ENCODE measurements at regions not wholly inside any gene's neighbourhood (a gene's known extent, or its start where the extent isn't known, plus 50 kb on each side); places are given as distances from the start of the nearest gene placed in this dataset.

DNA sequence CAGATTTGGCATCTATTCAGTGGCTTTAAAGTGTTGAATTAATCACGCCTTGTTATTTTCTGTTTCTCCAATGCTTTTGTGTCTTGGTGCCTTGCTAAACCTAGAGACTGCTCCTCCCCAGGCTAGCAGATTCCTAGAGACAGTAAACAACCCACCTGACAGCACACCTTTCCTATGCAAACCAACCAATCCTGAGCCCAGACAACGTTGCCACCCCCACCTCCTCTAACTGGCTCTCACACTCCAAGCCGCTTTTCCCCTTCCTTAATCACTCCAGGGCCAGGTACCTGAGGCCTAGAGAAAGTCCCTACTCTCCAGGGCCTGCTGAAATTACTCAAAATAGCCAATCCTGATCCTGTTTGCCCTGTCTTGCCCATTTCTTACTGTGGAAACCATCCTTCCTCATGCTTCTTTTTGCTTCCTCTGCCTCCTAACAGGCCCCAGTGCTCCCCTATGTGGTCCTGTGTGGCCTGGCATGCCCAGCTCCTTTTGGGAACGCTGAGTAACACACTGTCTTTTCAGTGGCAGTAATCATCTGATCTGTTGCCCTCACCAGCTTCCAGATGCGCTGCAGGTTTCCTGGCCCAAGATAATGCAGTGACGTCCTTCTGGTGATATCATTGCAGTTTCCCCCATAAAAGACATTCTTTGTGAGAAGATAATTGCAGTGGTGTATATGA, 53.4 kb downstream of the GAS1 start:
- Histone ChIP-seq H3K27me3 (ENCODE audit: control insufficient read depth in 2 of 2, insufficient read depth in 2 of 2, low read length in 2 of 2) (no peaks in the 10 kb centered on the region), H3K4me3 (ENCODE audit: low read length) (no peak overlapping the region), H3K4me1 (ENCODE audit: control insufficient read depth in 2 of 2, insufficient read depth in 2 of 2, low read length in 2 of 2) (no peaks in the 10 kb centered on the region), H3K9me3 (ENCODE audit: control insufficient read depth in 2 of 3, low read length in 3 of 3) (no peaks in the 10 kb centered on the region), H3K36me3 (ENCODE audit: control insufficient read depth in 2 of 3, insufficient read depth in 3 of 3, low read length in 3 of 3) (no peaks in the 10 kb centered on the region), H3K27ac (ENCODE audit: low read depth, low read length) (no peak overlapping the region)
- peaks cover 0 to 10% (median 8%) of the 10 kb centered on the region in 5 donors for H3K27me3 Mint-ChIP-seq
- H3K27ac Mint-ChIP-seq: no peak overlapping the region
- H3K36me3 Mint-ChIP-seq: no peaks in the 10 kb centered on the region
- intact Hi-C loops (cut with micrococcal nuclease): no loop called here
- no peak for ATAC-seq
- H3K4me3 Mint-ChIP-seq: no peak overlapping the region
- ChIA-PET POLR2A (no interaction called here), CTCF (no interaction called here)
- no peaks in the 10 kb centered on the region for H3K9me3 Mint-ChIP-seq
- no peaks in the 10 kb centered on the region for H3K4me1 Mint-ChIP-seq
- no peak for DNase-seq

DNA sequence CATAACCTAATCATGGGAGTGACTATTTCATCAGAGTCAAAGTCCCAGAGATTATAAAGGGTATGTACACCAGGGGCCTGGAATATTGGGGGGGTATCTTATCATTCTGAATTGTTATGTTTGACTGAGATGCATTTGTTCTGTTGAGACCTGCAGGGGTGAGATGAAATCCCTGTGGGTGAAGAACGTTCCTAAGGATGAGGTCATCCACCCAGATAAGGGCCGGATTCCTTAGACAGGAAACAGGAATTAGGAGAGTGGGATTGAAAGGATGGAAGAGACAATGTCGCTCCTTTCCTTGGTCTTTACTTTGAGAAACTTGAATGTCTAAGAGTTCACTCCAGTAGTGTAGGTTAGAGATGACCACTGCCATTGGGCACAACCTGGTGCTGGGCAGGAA, 54.7 kb downstream of the GAS1 start:
- Mint-ChIP-seq H3K36me3 (no peaks in the 10 kb centered on the region), H3K4me3 (no peak overlapping the region), H3K9me3 (no peaks in the 10 kb centered on the region), H3K4me1 (no peaks in the 10 kb centered on the region), H3K27ac (no peak overlapping the region), H3K27me3 (peaks cover 0 to 6% (median 4%) of the 10 kb centered on the region in 5 donors)
- Histone ChIP-seq H3K4me1 (ENCODE audit: control insufficient read depth in 2 of 2, insufficient read depth in 2 of 2, low read length in 2 of 2) (no peaks in the 10 kb centered on the region), H3K9me3 (ENCODE audit: control insufficient read depth in 2 of 3, low read length in 3 of 3) (no peaks in the 10 kb centered on the region), H3K36me3 (ENCODE audit: control insufficient read depth in 2 of 3, insufficient read depth in 3 of 3, low read length in 3 of 3) (no peaks in the 10 kb centered on the region), H3K27me3 (ENCODE audit: control insufficient read depth in 2 of 2, insufficient read depth in 2 of 2, low read length in 2 of 2) (no peaks in the 10 kb centered on the region), H3K4me3 (ENCODE audit: low read length) (no peak overlapping the region), H3K27ac (ENCODE audit: low read depth, low read length) (no peak overlapping the region)
- POLR2A ChIA-PET: no interaction called here
- intact Hi-C loops (cut with micrococcal nuclease): no loop called here
- no peak for ATAC-seq
- CTCF ChIA-PET: no interaction called here
- DNase-seq: no peak

DNA sequence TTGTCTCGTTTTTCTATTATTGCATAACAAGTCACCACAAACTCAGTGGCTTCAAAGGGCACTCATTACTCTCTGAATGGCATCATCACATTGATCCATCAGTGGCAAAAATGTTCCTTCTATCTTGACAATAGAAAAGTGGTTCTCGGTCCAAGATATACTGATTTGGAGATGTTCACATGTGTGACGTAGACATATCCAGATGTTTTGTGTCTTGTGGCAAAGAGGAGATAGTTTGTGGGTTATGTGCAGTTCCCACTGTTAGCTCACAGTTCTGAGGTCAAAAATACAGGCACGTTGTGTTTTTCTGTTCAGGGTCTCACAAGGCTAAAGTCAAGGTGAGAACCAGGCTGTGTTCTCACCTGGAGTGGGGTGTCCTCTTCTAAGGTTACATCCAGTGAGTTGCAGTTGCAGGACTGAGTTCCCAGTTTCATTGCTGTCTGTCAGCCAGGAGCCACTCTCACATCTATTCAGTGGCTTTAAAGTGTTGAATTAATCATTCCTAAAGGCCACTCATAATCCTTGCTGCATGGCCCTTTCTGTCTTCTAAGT, 55.3 kb downstream of the GAS1 start:
- intact Hi-C loops (cut with micrococcal nuclease): no loop called here
- H3K27ac ChIP-seq (ENCODE audit: low read depth, low read length): no peak overlapping the region
- POLR2A ChIA-PET: no interaction called here
- peaks cover 0 to 11% (median 7%) of the 10 kb centered on the region in 5 donors for H3K27me3 Mint-ChIP-seq
- CTCF ChIA-PET: no interaction called here
- H3K36me3 Mint-ChIP-seq: no peaks in the 10 kb centered on the region
- no peak overlapping the region for H3K4me3 Mint-ChIP-seq
- no peaks in the 10 kb centered on the region for H3K4me1 Mint-ChIP-seq
- no peaks in the 10 kb centered on the region for H3K9me3 ChIP-seq (ENCODE audit: control insufficient read depth in 2 of 3, low read length in 3 of 3)
- DNase-seq: no peak
- H3K4me3 ChIP-seq (ENCODE audit: low read length): no peak overlapping the region
- ATAC-seq: no peak
- no peaks in the 10 kb centered on the region for H3K4me1 ChIP-seq (ENCODE audit: control insufficient read depth in 2 of 2, insufficient read depth in 2 of 2, low read length in 2 of 2)
- no peaks in the 10 kb centered on the region for H3K9me3 Mint-ChIP-seq
- H3K36me3 ChIP-seq (ENCODE audit: control insufficient read depth in 2 of 3, insufficient read depth in 3 of 3, low read length in 3 of 3): no peaks in the 10 kb centered on the region
- H3K27me3 ChIP-seq (ENCODE audit: control insufficient read depth in 2 of 2, insufficient read depth in 2 of 2, low read length in 2 of 2): no peaks in the 10 kb centered on the region
- no peak overlapping the region for H3K27ac Mint-ChIP-seq

DNA sequence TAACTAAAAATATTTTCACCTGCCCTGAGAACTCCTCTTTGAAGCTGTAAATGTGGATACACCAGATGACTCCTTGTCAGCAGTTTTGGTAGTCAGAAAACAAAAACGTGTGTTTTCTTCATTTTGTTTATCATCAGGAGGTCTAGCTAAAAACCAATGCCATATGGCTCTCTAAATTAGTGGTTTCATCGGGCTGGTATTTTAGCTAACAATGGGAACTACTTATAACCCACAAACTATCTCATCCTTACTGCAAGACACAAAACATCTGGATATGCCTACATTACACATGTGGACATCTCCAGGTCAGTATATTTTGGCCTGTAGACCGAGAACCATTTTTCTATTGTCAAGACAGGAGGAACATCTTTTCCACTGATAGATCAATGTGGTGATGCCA, 56.2 kb downstream of the GAS1 start:
- Mint-ChIP-seq H3K36me3 (no peaks in the 10 kb centered on the region), H3K27ac (no peak overlapping the region), H3K9me3 (no peaks in the 10 kb centered on the region), H3K4me1 (no peaks in the 10 kb centered on the region), H3K27me3 (peaks cover 1 to 16% (median 14%) of the 10 kb centered on the region in 5 donors), H3K4me3 (no peak overlapping the region)
- DNase-seq (no peak), ATAC-seq (no peak)
- POLR2A ChIA-PET: no interaction called here
- H3K4me1 ChIP-seq (ENCODE audit: control insufficient read depth in 2 of 2, insufficient read depth in 2 of 2, low read length in 2 of 2): no peaks in the 10 kb centered on the region
- H3K27ac ChIP-seq (ENCODE audit: low read depth, low read length): no peak overlapping the region
- CTCF ChIA-PET: no interaction called here
- H3K36me3 ChIP-seq (ENCODE audit: control insufficient read depth in 2 of 3, insufficient read depth in 3 of 3, low read length in 3 of 3): no peaks in the 10 kb centered on the region
- H3K9me3 ChIP-seq (ENCODE audit: control insufficient read depth in 2 of 3, low read length in 3 of 3): no peaks in the 10 kb centered on the region
- no peaks in the 10 kb centered on the region for H3K27me3 ChIP-seq (ENCODE audit: control insufficient read depth in 2 of 2, insufficient read depth in 2 of 2, low read length in 2 of 2)
- intact Hi-C loops (cut with micrococcal nuclease): no loop called here
- no peak overlapping the region for H3K4me3 ChIP-seq (ENCODE audit: low read length)

DNA sequence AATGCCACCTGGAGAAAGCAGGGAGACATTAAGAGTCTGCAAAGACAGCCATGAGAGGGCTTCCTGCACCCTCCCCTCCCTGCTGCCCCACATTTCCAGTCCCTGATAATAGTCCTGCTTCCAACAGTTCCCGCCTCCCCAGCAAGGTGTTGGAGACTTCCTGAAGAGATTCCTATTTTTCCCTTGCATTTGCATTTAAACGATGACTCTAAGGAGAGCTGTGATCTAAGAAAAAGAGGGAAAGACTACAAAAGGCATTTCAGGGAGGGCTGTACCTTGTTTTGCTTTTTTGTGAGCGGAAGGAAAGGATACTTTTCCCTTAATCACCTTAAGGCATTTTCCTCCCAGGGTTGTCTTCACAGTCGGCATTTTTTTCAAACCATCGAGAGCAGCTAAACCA, 62.1 kb downstream of the GAS1 start:
- ATAC-seq (no peak), DNase-seq (no peak)
- Mint-ChIP-seq H3K4me3 (no peak overlapping the region), H3K36me3 (no peaks in the 10 kb centered on the region), H3K4me1 (peaks cover 0 to 2% (median 0%) of the 10 kb centered on the region in 7 donors), H3K9me3 (no peaks in the 10 kb centered on the region), H3K27ac (no peak overlapping the region), H3K27me3 (peaks cover 1 to 26% (median 16%) of the 10 kb centered on the region in 5 donors)
- ChIA-PET POLR2A (no interaction called here), CTCF (no interaction called here)
- intact Hi-C loops (cut with micrococcal nuclease): no loop called here
- no peaks in the 10 kb centered on the region for H3K4me1 ChIP-seq (ENCODE audit: control insufficient read depth in 2 of 2, insufficient read depth in 2 of 2, low read length in 2 of 2)
- no peak overlapping the region for H3K27ac ChIP-seq (ENCODE audit: low read depth, low read length)
- no peaks in the 10 kb centered on the region for H3K9me3 ChIP-seq (ENCODE audit: control insufficient read depth in 2 of 3, low read length in 3 of 3)
- H3K36me3 ChIP-seq (ENCODE audit: control insufficient read depth in 2 of 3, insufficient read depth in 3 of 3, low read length in 3 of 3): no peaks in the 10 kb centered on the region
- no peaks in the 10 kb centered on the region for H3K27me3 ChIP-seq (ENCODE audit: control insufficient read depth in 2 of 2, insufficient read depth in 2 of 2, low read length in 2 of 2)
- H3K4me3 ChIP-seq (ENCODE audit: low read length): no peak overlapping the region

DNA sequence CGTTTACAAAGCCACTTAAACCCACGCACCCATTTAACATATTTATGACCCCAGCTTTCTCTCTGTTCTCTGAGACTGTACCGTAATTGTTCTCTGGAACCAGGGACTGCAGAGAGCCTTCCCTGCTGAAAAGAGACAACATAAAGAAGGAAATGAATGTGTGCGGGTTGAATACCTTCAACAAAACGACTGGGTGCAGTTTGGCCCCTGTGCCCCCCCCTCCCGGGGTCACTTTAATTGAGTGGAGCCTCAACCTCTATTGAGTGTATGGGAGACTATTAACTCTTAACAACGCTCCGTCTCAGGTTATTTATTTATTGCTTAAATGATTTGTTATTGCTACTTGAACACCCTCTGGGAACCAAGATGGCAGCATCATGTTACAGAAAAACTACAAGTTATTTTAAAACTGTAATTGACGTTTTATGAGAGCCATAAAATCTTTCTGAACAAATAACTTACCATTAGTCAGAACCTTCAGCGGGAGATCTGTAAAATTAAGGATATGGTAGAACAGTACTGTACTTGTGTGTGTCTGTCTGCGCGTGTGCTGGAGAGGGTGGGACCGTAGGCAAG, 70.6 kb downstream of the GAS1 start:
- Mint-ChIP-seq H3K4me1 (no peaks in the 10 kb centered on the region), H3K9me3 (peaks cover 0 to 8% (median 0%) of the 10 kb centered on the region in 11 donors), H3K4me3 (no peak overlapping the region), H3K27me3 (peaks cover 0 to 26% (median 9%) of the 10 kb centered on the region in 5 donors), H3K27ac (no peak overlapping the region), H3K36me3 (no peaks in the 10 kb centered on the region)
- no peaks in the 10 kb centered on the region for H3K36me3 ChIP-seq (ENCODE audit: control insufficient read depth in 2 of 3, insufficient read depth in 3 of 3, low read length in 3 of 3)
- H3K4me1 ChIP-seq (ENCODE audit: control insufficient read depth in 2 of 2, insufficient read depth in 2 of 2, low read length in 2 of 2): no peaks in the 10 kb centered on the region
- ChIA-PET POLR2A (no interaction called here), CTCF (no interaction called here)
- no peaks in the 10 kb centered on the region for H3K27me3 ChIP-seq (ENCODE audit: control insufficient read depth in 2 of 2, insufficient read depth in 2 of 2, low read length in 2 of 2)
- H3K9me3 ChIP-seq (ENCODE audit: control insufficient read depth in 2 of 3, low read length in 3 of 3): no peaks in the 10 kb centered on the region
- intact Hi-C loops (cut with micrococcal nuclease): no loop called here
- DNase-seq (no peak), ATAC-seq (no peak)
- no peak overlapping the region for H3K4me3 ChIP-seq (ENCODE audit: low read length)
- H3K27ac ChIP-seq (ENCODE audit: low read depth, low read length): no peak overlapping the region

DNA sequence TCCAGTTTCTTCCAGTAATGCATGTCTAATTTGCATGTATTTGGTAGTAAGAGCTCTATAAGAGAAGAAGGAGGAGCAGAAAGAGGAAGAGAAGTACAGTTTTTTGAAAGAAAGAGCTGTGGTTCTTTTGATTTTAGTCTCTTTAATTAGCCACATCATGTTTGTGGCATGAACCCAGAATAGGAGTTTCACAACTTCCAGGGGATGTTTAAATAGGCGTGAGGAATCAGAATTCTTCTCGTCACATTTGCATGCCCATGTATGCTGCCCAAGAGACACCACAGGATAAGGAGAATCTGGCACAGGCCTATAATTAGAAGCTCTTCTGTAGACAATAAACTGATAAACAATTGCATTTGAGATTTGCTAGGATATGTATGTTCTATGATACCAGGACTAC, 78.7 kb downstream of the GAS1 start:
- intact Hi-C loops (cut with micrococcal nuclease): no loop called here
- H3K4me1 Mint-ChIP-seq: no peaks in the 10 kb centered on the region
- no peak overlapping the region for H3K4me3 Mint-ChIP-seq
- H3K27me3 ChIP-seq (ENCODE audit: control insufficient read depth in 2 of 2, insufficient read depth in 2 of 2, low read length in 2 of 2): peaks cover 0 to 3% of the 10 kb centered on the region in 2 donors
- peaks cover 0 to 24% (median 15%) of the 10 kb centered on the region in 5 donors for H3K27me3 Mint-ChIP-seq
- no peak overlapping the region for H3K4me3 ChIP-seq (ENCODE audit: low read length)
- no peaks in the 10 kb centered on the region for H3K9me3 ChIP-seq (ENCODE audit: control insufficient read depth in 2 of 3, low read length in 3 of 3)
- peaks cover 0 to 8% (median 0%) of the 10 kb centered on the region in 11 donors for H3K9me3 Mint-ChIP-seq
- no peaks in the 10 kb centered on the region for H3K36me3 ChIP-seq (ENCODE audit: control insufficient read depth in 2 of 3, insufficient read depth in 3 of 3, low read length in 3 of 3)
- no peaks in the 10 kb centered on the region for H3K4me1 ChIP-seq (ENCODE audit: control insufficient read depth in 2 of 2, insufficient read depth in 2 of 2, low read length in 2 of 2)
- no peak overlapping the region for H3K27ac Mint-ChIP-seq
- DNase-seq (no peak), ATAC-seq (no peak)
- POLR2A ChIA-PET: no interaction called here
- H3K27ac ChIP-seq (ENCODE audit: low read depth, low read length): no peak overlapping the region
- H3K36me3 Mint-ChIP-seq: no peaks in the 10 kb centered on the region
- CTCF ChIA-PET: no interaction called here
